ENCODE measurements at regions not wholly inside any gene's neighbourhood (a gene's known extent, or its start where the extent isn't known, plus 50 kb on each side); places are given as distances from the start of the nearest gene placed in this dataset.

DNA sequence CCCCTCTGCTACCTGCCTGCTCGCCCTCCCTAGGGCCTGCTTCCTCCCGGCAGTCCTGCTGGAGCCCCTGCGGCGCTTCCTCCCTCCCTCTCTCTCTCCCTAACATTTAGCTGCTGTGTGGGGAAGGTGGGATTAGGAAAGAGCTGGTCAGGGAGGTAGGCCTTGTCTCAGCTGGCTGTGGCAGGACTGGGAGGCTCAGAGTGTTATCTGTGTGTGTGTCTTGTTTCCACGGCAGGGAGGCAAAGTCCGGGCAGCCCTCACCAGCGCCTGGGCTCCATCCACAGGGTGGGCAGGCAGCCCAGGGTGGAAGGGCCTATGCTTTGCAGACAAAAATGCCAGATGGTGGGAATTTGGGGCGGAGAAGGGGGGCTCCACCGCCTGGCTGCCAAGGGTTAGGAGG, 105.7 kb downstream of the RPS24 start:
- Histone ChIP-seq H3K36me3 (ENCODE audit: insufficient read depth, low read depth, low read length) (no peaks in the 10 kb centered on the region), H3K27me3 (ENCODE audit: insufficient read depth, low read length) (no peaks in the 10 kb centered on the region), H3K9me3 (ENCODE audit: insufficient read depth, low read depth, low read length) (no peaks in the 10 kb centered on the region), H3K9ac (ENCODE audit: low read depth, low read length) (no peak overlapping the region), H3K27ac (ENCODE audit: low read length) (no peak overlapping the region), H3K4me3 (ENCODE audit: low read length) (no peak overlapping the region), H3K4me1 (ENCODE audit: insufficient read depth, low read length) (peaks cover 8% of the 10 kb centered on the region; the same call in 1 of the 2 replicates)

DNA sequence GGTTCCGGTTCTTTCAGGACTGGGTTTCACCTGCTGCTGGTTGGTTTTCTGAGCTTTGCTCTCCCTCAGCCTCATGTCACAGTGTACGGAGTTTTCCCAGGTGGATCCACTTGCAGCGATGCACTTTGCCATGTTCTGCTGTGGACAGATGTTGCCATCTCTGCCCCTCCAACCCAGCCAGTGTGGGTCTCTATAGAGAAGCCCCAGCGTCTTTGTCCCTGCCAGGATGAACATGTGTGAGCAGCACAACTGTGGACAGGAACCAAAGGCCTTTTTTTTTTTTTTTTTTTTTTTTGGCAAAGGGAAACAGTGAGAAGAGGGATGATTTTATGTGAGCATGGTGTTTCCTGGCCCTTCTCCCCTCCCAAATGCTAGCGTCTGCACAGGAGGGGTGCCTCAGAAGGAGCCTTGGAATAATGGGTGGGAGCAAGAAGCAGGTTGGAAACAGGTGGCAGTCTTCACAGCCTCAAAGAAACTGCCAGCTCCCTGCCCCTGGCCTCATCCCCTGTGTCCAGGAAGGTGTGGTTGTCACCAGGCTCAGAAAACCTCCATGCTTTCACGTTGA, 106.5 kb downstream of the RPS24 start:
- Histone ChIP-seq H3K27ac (ENCODE audit: low read length) (no peak overlapping the region), H3K36me3 (ENCODE audit: insufficient read depth, low read depth, low read length) (no peaks in the 10 kb centered on the region), H3K9ac (ENCODE audit: low read depth, low read length) (no peak overlapping the region), H3K9me3 (ENCODE audit: insufficient read depth, low read depth, low read length) (no peaks in the 10 kb centered on the region), H3K4me1 (ENCODE audit: insufficient read depth, low read length) (peaks cover 5% of the 10 kb centered on the region; the same call in 1 of the 2 replicates), H3K27me3 (ENCODE audit: insufficient read depth, low read length) (no peaks in the 10 kb centered on the region), H3K4me3 (ENCODE audit: low read length) (no peak overlapping the region)

DNA sequence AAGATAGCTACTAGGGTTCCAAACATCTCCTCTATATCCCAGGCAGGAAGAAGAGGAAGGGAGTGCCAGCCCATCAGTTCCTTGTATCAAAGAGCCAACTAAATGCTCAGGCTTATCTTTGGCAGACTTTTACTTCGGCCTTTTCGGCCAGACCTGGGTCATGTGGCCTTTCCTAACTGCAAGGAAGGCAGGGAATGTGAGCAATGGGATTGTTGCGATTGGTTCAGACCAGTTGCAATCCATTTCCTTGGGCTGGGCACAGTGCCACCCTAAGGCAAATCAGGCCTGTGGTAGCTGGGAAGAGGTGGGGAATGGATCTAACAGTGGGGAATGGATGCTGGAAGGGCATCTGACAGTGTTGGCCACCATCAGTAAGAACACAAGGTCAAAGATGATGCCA, 109.9 kb downstream of the RPS24 start:
- Histone ChIP-seq H3K27me3 (ENCODE audit: insufficient read depth, low read length) (no peaks in the 10 kb centered on the region), H3K9ac (ENCODE audit: low read depth, low read length) (no peak overlapping the region), H3K36me3 (ENCODE audit: insufficient read depth, low read depth, low read length) (no peaks in the 10 kb centered on the region), H3K9me3 (ENCODE audit: insufficient read depth, low read depth, low read length) (no peaks in the 10 kb centered on the region), H3K4me3 (ENCODE audit: low read length) (no peak overlapping the region), H3K4me1 (ENCODE audit: insufficient read depth, low read length) (peaks cover 3% of the 10 kb centered on the region; the same call in 1 of the 2 replicates), H3K27ac (ENCODE audit: low read length) (no peak overlapping the region)

DNA sequence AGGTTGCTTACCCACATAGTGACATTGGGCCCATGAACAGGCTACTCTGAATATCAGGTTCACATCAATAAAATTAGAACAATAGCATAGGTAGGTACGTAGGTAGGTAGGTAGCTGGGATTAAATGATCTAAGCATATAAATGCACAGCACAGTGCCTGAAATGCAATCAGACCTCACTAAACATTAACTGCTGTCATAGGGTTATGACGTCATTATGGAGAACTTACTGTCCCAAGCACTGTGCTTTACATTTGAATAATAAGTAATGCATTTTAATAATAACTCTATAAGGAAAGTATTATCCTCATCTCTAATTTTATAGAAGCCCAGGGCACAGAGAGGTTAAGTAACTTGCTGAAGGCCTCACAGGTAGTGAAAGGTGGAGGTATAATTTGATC, 112.5 kb downstream of the RPS24 start:
- Histone ChIP-seq H3K27me3 (ENCODE audit: insufficient read depth, low read length) (no peaks in the 10 kb centered on the region), H3K9ac (ENCODE audit: low read depth, low read length) (no peak overlapping the region), H3K9me3 (ENCODE audit: insufficient read depth, low read depth, low read length) (no peaks in the 10 kb centered on the region), H3K4me1 (ENCODE audit: insufficient read depth, low read length) (no peaks in the 10 kb centered on the region), H3K36me3 (ENCODE audit: insufficient read depth, low read depth, low read length) (no peaks in the 10 kb centered on the region), H3K27ac (ENCODE audit: low read length) (no peak overlapping the region), H3K4me3 (ENCODE audit: low read length) (no peak overlapping the region)

DNA sequence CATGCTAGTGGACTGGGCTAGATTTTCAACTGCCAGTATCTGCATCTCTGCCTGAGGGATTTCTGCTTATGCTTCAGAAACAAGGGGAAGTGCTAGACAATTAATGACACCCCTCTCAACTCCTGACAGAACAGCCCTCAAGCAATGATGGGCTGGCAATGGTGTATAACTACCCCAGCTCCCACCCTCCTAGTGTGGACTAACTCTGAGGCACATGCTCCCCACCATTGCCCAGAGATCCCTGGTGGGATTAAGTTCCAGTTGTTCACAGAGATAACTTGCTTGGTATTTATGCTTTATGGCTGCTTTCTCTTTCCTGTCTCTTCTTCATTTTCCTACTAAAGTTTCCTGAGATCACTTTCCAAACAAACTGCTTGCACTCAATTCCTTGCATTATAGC, 113.5 kb downstream of the RPS24 start:
- H3K27ac ChIP-seq (ENCODE audit: low read length), result no peak overlapping the region
- no peaks in the 10 kb centered on the region for H3K9me3 ChIP-seq (ENCODE audit: insufficient read depth, low read depth, low read length)
- H3K9ac ChIP-seq (ENCODE audit: low read depth, low read length), result no peak overlapping the region
- no peaks in the 10 kb centered on the region for H3K36me3 ChIP-seq (ENCODE audit: insufficient read depth, low read depth, low read length)
- no peaks in the 10 kb centered on the region for H3K4me1 ChIP-seq (ENCODE audit: insufficient read depth, low read length)
- no peaks in the 10 kb centered on the region for H3K27me3 ChIP-seq (ENCODE audit: insufficient read depth, low read length)
- no peak overlapping the region for H3K4me3 ChIP-seq (ENCODE audit: low read length)

DNA sequence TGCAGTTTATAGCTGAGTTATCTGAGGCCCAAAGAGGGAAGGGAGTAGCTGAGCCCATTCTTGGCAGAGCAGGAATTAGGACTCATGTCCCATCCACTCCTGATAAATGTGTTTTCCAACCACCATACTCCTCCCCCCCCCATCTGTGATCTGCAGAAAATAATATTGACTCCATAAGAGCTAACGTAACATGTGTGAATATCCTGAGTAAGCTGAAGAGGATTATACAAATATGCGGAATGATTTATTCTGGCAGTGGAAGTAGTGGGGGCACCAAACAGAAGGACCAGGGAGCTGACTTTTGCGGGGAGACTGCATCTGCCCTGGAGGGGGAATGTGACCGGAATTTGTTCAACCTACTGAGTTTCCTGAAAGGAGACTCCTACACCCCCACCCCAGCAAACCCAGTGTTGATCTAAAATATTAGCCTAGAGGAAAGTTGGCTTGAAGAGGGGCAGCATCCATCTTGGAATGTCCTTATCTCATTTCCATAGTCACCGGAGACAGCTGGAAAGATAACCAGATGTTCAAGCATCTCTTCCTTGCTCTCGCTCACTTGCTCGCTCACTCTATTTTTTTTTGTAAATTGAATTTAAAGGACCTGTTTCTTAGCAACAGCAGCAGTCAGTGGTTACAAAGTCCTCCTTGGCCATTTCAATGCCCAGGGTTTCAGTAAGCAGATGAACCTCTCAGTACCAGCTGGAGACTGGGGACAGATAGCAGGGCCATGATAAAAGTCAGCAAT, 114.7 kb downstream of the RPS24 start:
- H3K27ac ChIP-seq (ENCODE audit: low read length), result no peak overlapping the region
- H3K4me1 ChIP-seq (ENCODE audit: insufficient read depth, low read length), result no peaks in the 10 kb centered on the region
- no peaks in the 10 kb centered on the region for H3K36me3 ChIP-seq (ENCODE audit: insufficient read depth, low read depth, low read length)
- H3K27me3 ChIP-seq (ENCODE audit: insufficient read depth, low read length), result no peaks in the 10 kb centered on the region
- no peak overlapping the region for H3K9ac ChIP-seq (ENCODE audit: low read depth, low read length)
- H3K9me3 ChIP-seq (ENCODE audit: insufficient read depth, low read depth, low read length), result no peaks in the 10 kb centered on the region
- H3K4me3 ChIP-seq (ENCODE audit: low read length), result no peak overlapping the region

DNA sequence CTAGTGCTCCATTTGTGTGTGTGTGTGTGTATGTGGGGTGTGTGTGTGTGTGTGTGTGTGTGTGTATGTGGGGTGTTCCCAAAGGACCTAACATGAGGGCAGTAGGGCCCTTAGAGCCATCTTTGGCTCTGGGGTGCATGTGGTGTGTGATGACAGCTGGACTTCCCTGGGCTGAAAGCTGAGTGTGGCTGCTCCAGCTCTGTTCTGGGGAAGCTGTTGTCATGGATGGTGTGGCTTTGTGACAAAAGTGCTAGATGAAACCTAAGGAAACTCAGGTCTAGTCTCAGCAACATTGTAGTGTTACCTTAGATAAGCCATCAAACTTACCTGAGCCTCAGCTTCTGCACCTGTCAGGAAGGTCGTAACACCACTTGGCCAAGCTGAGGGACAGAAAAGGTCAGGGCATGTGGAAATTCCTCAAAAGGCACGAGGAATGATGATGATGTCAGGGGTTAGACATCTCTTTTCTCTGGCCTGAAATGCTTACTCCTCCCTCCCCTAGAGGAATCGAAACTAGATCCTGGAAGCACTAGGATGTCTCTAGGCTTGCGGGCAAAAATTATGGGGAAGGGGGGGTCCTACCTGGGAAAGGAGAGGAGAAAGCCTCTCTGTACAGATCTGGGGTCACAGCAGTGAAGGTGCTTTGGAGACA, 115.4 kb downstream of the RPS24 start:
- no peak overlapping the region for H3K9ac ChIP-seq (ENCODE audit: low read depth, low read length)
- no peak overlapping the region for H3K27ac ChIP-seq (ENCODE audit: low read length)
- H3K4me1 ChIP-seq (ENCODE audit: insufficient read depth, low read length), result no peaks in the 10 kb centered on the region
- H3K36me3 ChIP-seq (ENCODE audit: insufficient read depth, low read depth, low read length), result no peaks in the 10 kb centered on the region
- H3K27me3 ChIP-seq (ENCODE audit: insufficient read depth, low read length), result no peaks in the 10 kb centered on the region
- H3K9me3 ChIP-seq (ENCODE audit: insufficient read depth, low read depth, low read length), result no peaks in the 10 kb centered on the region
- no peak overlapping the region for H3K4me3 ChIP-seq (ENCODE audit: low read length)

DNA sequence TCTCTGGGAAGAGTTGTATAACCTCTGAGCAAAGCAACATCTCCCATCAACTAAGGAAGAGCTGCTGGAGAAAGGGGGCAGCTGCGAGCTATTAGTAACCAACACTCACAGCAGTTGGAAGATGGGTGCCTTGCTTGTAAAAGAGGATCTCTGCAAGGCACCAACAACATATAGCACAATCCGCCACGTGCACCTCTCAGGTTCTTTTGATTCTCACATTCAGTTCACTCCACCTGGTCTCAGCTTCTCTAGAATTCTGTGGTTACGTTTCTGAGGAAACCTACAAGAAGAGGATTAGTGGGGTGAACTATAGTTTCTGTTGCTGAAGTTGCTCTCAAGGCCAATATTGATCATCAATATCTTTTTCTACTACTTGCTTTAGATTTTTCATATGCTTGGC, 117.1 kb downstream of the RPS24 start:
- H3K9ac ChIP-seq (ENCODE audit: low read depth, low read length), result no peak overlapping the region
- H3K27ac ChIP-seq (ENCODE audit: low read length), result no peak overlapping the region
- no peaks in the 10 kb centered on the region for H3K9me3 ChIP-seq (ENCODE audit: insufficient read depth, low read depth, low read length)
- H3K36me3 ChIP-seq (ENCODE audit: insufficient read depth, low read depth, low read length), result no peaks in the 10 kb centered on the region
- no peaks in the 10 kb centered on the region for H3K4me1 ChIP-seq (ENCODE audit: insufficient read depth, low read length)
- no peak overlapping the region for H3K4me3 ChIP-seq (ENCODE audit: low read length)
- no peaks in the 10 kb centered on the region for H3K27me3 ChIP-seq (ENCODE audit: insufficient read depth, low read length)

DNA sequence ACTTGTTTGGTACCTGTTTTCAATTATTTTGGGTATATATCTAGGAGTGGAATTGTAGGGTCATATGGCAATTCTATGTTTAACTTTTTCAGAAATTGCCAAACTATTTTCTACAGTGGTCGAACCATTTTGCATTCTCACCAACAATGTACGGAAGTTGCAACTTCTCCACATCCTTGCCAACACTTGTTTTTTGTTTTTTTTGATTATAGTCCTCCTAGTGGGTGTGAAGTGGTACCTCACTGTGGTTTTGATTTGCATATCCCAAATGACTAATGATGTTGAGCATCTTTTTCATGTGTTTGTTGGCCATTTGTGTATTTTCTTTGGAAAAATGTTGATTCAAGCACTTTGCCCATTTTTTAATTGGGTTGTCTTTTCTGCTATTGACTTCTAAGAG, 122.1 kb downstream of the RPS24 start:
- no peak overlapping the region for H3K4me3 ChIP-seq (ENCODE audit: low read length)
- no peak overlapping the region for H3K9ac ChIP-seq (ENCODE audit: low read depth, low read length)

DNA sequence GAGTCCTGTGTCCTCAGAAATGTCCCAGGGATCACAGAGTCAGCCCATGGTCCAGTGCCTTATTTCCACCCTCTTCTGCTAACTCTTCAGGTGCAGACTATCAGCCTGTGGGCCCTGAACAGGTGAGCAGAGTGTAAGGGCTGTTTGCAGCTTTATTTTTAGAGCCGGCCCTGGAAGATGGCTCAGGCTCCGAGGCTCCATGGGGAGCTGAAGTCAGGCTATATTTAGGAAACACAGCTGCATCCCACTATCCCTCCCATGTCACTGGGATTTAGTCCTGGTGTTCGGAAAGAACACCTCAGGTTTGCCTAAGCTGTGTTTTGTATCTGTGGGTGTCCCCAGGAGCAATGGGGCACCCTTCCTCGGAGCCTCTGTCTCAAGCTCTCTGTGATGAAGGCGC, 126.9 kb downstream of the RPS24 start:
- Histone ChIP-seq H3K27ac (ENCODE audit: low read length) (no peak overlapping the region), H3K27me3 (ENCODE audit: insufficient read depth, low read length) (no peaks in the 10 kb centered on the region; the same call in 1 of the 2 replicates), H3K9me3 (ENCODE audit: insufficient read depth, low read depth, low read length) (no peaks in the 10 kb centered on the region), H3K9ac (ENCODE audit: low read depth, low read length) (no peak overlapping the region), H3K4me3 (ENCODE audit: low read length) (no peak overlapping the region), H3K4me1 (ENCODE audit: insufficient read depth, low read length) (no peaks in the 10 kb centered on the region), H3K36me3 (ENCODE audit: insufficient read depth, low read depth, low read length) (no peaks in the 10 kb centered on the region)

More for the DNA sequence above, 122.1 kb downstream of the RPS24 start:
- H3K27ac ChIP-seq (ENCODE audit: low read length), result no peak overlapping the region
- H3K4me1 ChIP-seq (ENCODE audit: insufficient read depth, low read length), result no peaks in the 10 kb centered on the region
- H3K9me3 ChIP-seq (ENCODE audit: insufficient read depth, low read depth, low read length), result no peaks in the 10 kb centered on the region
- no peaks in the 10 kb centered on the region for H3K36me3 ChIP-seq (ENCODE audit: insufficient read depth, low read depth, low read length)
- H3K27me3 ChIP-seq (ENCODE audit: insufficient read depth, low read length), result no peaks in the 10 kb centered on the region; the same call in 1 of the 2 replicates

DNA sequence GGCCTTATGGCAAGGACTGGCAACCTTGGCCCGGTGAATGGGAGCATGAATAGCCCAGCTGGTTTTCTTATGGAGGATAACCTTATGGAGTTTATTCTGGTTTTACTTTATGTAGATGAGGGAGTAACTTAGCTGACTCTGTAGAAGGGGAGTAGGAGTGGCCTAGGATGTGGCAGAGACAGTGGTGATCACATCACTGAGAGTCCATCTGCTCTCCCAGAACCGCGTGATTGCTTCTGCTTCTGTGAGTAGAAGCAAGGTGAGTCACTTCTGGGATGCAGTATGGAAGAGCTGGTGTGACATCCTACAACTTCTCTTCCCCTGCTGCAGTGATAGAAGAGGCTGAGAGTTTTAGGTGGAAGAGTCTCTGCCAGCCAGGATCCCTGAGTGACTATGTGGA, 129.2 kb downstream of the RPS24 start:
- Histone ChIP-seq H3K27me3 (ENCODE audit: insufficient read depth, low read length) (no peaks in the 10 kb centered on the region), H3K4me3 (ENCODE audit: low read length) (no peak overlapping the region), H3K9ac (ENCODE audit: low read depth, low read length) (no peak overlapping the region), H3K9me3 (ENCODE audit: insufficient read depth, low read depth, low read length) (no peaks in the 10 kb centered on the region), H3K27ac (ENCODE audit: low read length) (no peak overlapping the region), H3K36me3 (ENCODE audit: insufficient read depth, low read depth, low read length) (no peaks in the 10 kb centered on the region), H3K4me1 (ENCODE audit: insufficient read depth, low read length) (no peaks in the 10 kb centered on the region)

DNA sequence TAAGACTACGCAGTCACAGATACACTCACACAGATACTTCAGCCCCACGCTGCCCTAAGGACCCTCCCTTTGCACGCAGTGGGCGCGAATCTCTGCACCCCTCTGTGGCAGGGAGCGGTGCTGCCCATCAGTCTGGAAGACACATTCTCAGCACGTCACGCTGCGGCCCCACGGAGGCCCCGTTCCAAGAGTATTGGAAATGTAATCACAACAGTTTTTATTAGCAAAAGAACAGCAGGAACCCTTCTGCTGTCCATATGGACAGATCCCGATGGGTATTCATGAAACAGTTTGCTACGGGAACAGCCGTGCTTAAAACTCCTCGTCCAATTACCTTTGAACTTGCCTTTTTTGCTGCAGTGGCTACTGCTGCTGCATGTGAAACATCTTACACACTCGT, 131.0 kb downstream of the RPS24 start:
- Histone ChIP-seq H3K4me3 (ENCODE audit: low read length) (no peak overlapping the region), H3K27ac (ENCODE audit: low read length) (no peak overlapping the region), H3K27me3 (ENCODE audit: insufficient read depth, low read length) (no peaks in the 10 kb centered on the region), H3K36me3 (ENCODE audit: insufficient read depth, low read depth, low read length) (no peaks in the 10 kb centered on the region), H3K4me1 (ENCODE audit: insufficient read depth, low read length) (no peaks in the 10 kb centered on the region), H3K9ac (ENCODE audit: low read depth, low read length) (no peak overlapping the region), H3K9me3 (ENCODE audit: insufficient read depth, low read depth, low read length) (no peaks in the 10 kb centered on the region)

All from iPS-20b (cell line).